Mesenchymal stem cell (in vitro differentiated cells and primary cell): ENCODE measurements at regions not wholly inside any gene's neighbourhood (a gene's known extent, or its start where the extent isn't known, plus 50 kb on each side); places are given as distances from the start of the nearest gene placed in this dataset.

Experiments used
- DNase-seq: peaks from one replicate; pipeline ENCODE4 v3.0.0-alpha.2; 2013
- H2AFZ ChIP-seq: one replicate; pipeline ENCODE4 v1.6.1; 2013; ENCODE audit warnings: low read depth, mild to moderate bottlenecking, control low read depth, inconsistent platforms, low read length, moderate library complexity
- H2AK5ac ChIP-seq: 2 replicates; pipeline ENCODE4 v1.6.1; 2013; ENCODE audit warnings: low read length, moderate library complexity, mild to moderate bottlenecking, inconsistent platforms; ENCODE audit not compliant: severe bottlenecking
- H2BK120ac ChIP-seq: one replicate; pipeline ENCODE4 v1.6.1; 2013; ENCODE audit warnings: low read depth, mild to moderate bottlenecking, inconsistent platforms, low read length, moderate library complexity
- H2BK12ac ChIP-seq, 2 experiments: one replicate each; pipeline ENCODE4 v1.6.1; 2013; ENCODE audit warnings: inconsistent platforms in 2 of 2, low read length in 2 of 2, mild to moderate bottlenecking in 2 of 2, moderate library complexity in 2 of 2, control low read depth in 1 of 2
- H2BK15ac ChIP-seq: one replicate; pipeline ENCODE4 v1.6.1; 2013; ENCODE audit warnings: mild to moderate bottlenecking, low read depth, inconsistent platforms; ENCODE audit not compliant: poor library complexity, severe bottlenecking
- H2BK5ac ChIP-seq: 2 replicates; pipeline ENCODE4 v1.6.1; 2013; ENCODE audit warnings: low read depth, mild to moderate bottlenecking, low read length, control low read depth, inconsistent platforms; ENCODE audit not compliant: poor library complexity, severe bottlenecking
- H3K14ac ChIP-seq, 2 experiments: one replicate each; pipeline ENCODE4 v1.6.1; 2013; ENCODE audit warnings: inconsistent platforms in 2 of 2, low read length in 2 of 2, control low read depth in 1 of 2, mild to moderate bottlenecking in 1 of 2, moderate library complexity in 1 of 2
- H3K18ac ChIP-seq, 2 experiments: one replicate each; pipeline ENCODE4 v1.6.1; 2013; ENCODE audit warnings: inconsistent platforms in 2 of 2, low read length in 2 of 2, control low read depth in 1 of 2, low read depth in 1 of 2, mild to moderate bottlenecking in 1 of 2
- H3K23ac ChIP-seq, 2 experiments: one replicate each; pipeline ENCODE4 v1.6.1; 2013; ENCODE audit warnings: inconsistent platforms in 2 of 2, low read length in 2 of 2, mild to moderate bottlenecking in 2 of 2, moderate library complexity in 2 of 2, control low read depth in 1 of 2
- H3K27ac ChIP-seq: 2 replicates; pipeline ENCODE4 v1.5.1; 2013; ENCODE audit warnings: mild to moderate bottlenecking, moderate library complexity, low read length, control low read depth, inconsistent platforms; ENCODE audit not compliant: poor library complexity, severe bottlenecking
- H3K27me3 ChIP-seq, 2 experiments: 2 replicates each; pipeline versions ENCODE4 v1.6.1 to v1.7.0; 2013; ENCODE audit warnings: low read length in 2 of 2, mild to moderate bottlenecking in 2 of 2, moderate library complexity in 2 of 2, control low read depth in 1 of 2, inconsistent platforms in 1 of 2; ENCODE audit not compliant: control insufficient read depth in 1 of 2, insufficient read depth in 1 of 2
- H3K36me3 ChIP-seq, 2 experiments: 2 replicates each; pipeline versions ENCODE4 v1.6.1 to v1.7.0; 2013; ENCODE audit warnings: low read length in 2 of 2, control low read depth in 1 of 2, inconsistent platforms in 1 of 2, low read depth in 1 of 2, mild to moderate bottlenecking in 1 of 2; ENCODE audit not compliant: insufficient read depth in 2 of 2, control insufficient read depth in 1 of 2
- H3K4ac ChIP-seq, 2 experiments: one replicate each; pipeline ENCODE4 v1.6.1; 2013; ENCODE audit warnings: inconsistent platforms in 2 of 2, low read length in 2 of 2, mild to moderate bottlenecking in 2 of 2, moderate library complexity in 2 of 2, control low read depth in 1 of 2, low read depth in 1 of 2
- H3K4me1 ChIP-seq: 2 replicates; pipeline ENCODE4 v1.6.1; 2013; ENCODE audit warnings: low read depth, low read length, control low read depth; ENCODE audit not compliant: control insufficient read depth, insufficient read depth
- H3K4me2 ChIP-seq: 2 replicates; pipeline ENCODE4 v1.6.1; 2013; ENCODE audit warnings: low read length, mild to moderate bottlenecking, inconsistent platforms; ENCODE audit not compliant: poor library complexity, severe bottlenecking
- H3K4me3 ChIP-seq, 2 experiments: 2 replicates each; pipeline versions ENCODE4 v1.5.1 to v1.7.0; 2013; ENCODE audit warnings: low read length in 2 of 2, mild to moderate bottlenecking in 2 of 2, control low read depth in 1 of 2, low read depth in 1 of 2; ENCODE audit not compliant: insufficient read depth in 1 of 2
- H3K79me1 ChIP-seq: replicated peaks from 2 replicates; pipeline ENCODE4 v1.6.1; 2013; ENCODE audit warnings: mild to moderate bottlenecking, control low read depth, low read length, inconsistent platforms; ENCODE audit not compliant: poor library complexity, severe bottlenecking
- H3K9ac ChIP-seq: 2 replicates; pipeline ENCODE4 v1.7.0; 2013; ENCODE audit warnings: mild to moderate bottlenecking, low read length, moderate library complexity
- H3K9me3 ChIP-seq: 2 replicates; pipeline ENCODE4 v1.7.0; 2013; ENCODE audit warnings: mild to moderate bottlenecking, low read length; ENCODE audit not compliant: control insufficient read depth
- H4K8ac ChIP-seq: one replicate; pipeline ENCODE4 v1.6.1; 2013; ENCODE audit warnings: inconsistent platforms, mild to moderate bottlenecking, low read length, moderate library complexity
- H4K91ac ChIP-seq: one replicate; pipeline ENCODE4 v1.6.1; 2013; ENCODE audit warnings: mild to moderate bottlenecking, low read length, inconsistent platforms
- WGBS: methylation state at CpG from one replicate; pipeline ENCODE4 v1.1.7; 2013; ENCODE audit warnings: mixed read lengths; 5-methylcytosine and 5-hydroxymethylcytosine counted together

DNA sequence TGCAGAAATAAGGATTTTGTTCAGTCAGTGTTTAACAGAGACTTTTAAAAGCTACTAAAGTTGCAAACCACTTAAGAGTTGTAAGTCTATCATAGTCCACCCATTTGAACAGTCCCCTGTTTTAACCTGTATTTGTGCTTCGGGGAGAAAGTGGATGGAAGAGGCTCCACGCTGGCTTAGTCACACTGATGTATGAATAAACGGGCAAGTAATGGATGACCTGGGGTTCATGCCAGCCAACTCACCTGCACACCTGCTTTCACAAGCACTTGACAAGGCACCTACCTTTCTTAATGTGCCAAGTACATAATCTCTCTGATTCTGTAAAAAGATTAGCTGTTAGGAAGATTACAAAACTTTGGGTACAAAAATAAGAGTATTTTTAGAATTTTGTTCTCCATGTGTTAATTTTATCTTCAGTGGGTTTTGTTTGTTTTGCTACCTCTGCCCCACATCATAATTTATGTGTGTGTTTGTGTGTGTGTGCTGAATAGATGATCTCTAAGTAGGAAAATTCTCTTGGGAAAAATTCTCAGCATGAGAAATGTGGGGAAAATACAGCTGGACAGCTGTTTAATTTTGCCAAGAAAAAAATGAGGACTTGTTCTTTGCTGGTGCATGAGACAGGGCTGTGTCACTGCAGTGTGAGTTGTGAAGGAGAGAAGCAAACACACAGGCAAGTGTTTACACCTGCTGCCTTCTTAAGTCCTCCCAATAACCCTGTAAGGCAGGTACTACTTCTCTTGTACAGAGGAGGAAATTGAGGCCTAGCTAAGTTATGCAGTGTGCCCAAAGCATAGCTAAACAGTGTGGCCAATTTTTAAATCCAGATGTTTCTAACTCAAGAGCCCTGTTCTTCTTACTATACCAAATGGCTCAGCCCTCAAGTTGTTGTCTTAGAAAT, 181.2 kb upstream of the IL12A start:
- H3K14ac ChIP-seq = no peak overlapping the region
- no peak for DNase-seq
- H3K4me3 ChIP-seq = no peak overlapping the region
- H4K8ac ChIP-seq = no peak overlapping the region
- H3K4ac ChIP-seq = peak overlapping the region in 1 of 2 experiments; percentile 45
- H3K4me2 ChIP-seq = no peak overlapping the region
- no peak overlapping the region for H2BK120ac ChIP-seq
- H2AK5ac ChIP-seq = no peak overlapping the region
- peak overlapping the region; percentile 0 for H3K9ac ChIP-seq
- H3K4me1 ChIP-seq = peaks cover 2% of the 10 kb centered on the region
- H3K79me1 ChIP-seq = peaks cover 8% of the 10 kb centered on the region
- no peak overlapping the region for H2BK5ac ChIP-seq
- no peaks in the 10 kb centered on the region for H3K27me3 ChIP-seq
- no peak overlapping the region for H2BK12ac ChIP-seq
- no peak overlapping the region for H3K27ac ChIP-seq
- no peak overlapping the region for H2AFZ ChIP-seq
- no peak overlapping the region for H3K18ac ChIP-seq
- no peak overlapping the region for H4K91ac ChIP-seq
- 100% methylated on average over 1 of the region's 3 CpGs for WGBS
- H2BK15ac ChIP-seq = no peak overlapping the region
- H3K23ac ChIP-seq = no peak overlapping the region
- no peaks in the 10 kb centered on the region for H3K9me3 ChIP-seq
- H3K36me3 ChIP-seq = no peaks in the 10 kb centered on the region

DNA sequence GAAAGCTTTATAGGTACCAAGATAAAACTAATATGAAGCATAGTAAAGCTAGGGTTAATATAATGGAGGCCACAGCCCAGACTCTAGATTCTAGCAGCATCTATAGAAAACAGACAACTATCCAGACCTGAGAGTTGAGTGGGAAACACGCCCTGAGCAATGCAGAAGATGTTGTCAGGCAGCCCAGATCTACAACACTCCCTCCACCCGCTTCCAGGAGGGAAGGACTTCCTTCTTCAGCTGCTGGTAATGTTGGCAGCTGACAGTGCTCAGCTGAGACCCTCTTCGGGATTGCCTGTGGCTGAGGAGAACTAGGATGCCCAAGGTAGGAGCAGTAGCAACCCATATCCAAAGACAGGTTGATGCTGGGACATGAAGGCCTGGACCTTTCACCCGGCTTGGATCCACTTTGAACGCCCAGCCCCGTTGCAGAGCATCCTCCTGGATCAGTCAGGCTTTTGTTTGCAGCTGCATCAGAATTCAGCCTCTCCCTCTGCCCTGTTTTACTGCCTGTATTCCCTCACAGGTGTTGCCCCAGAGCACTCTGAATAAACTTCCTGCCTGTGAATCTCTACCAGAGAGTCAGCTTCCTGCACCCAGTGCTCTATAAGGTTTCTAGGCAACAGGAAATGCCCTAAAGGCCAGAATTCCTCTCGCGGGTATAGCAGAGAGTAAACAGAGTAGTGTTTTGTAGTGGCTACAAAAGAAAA, 174.7 kb upstream of the IL12A start:
- H2BK15ac ChIP-seq = no peak overlapping the region
- H4K91ac ChIP-seq = peak overlapping the region; percentile 4
- H2BK5ac ChIP-seq = no peak overlapping the region
- H2AK5ac ChIP-seq = peak overlapping the region; percentile 17
- no peaks in the 10 kb centered on the region for H3K27me3 ChIP-seq
- no peak overlapping the region for H3K4me2 ChIP-seq
- H3K36me3 ChIP-seq = peaks cover 5 to 8% of the 10 kb centered on the region in 2 experiments
- H3K4me3 ChIP-seq = no peak overlapping the region
- H2BK120ac ChIP-seq = no peak overlapping the region
- peak overlapping the region in 1 of 2 experiments; percentile 68 for H2BK12ac ChIP-seq
- H3K27ac ChIP-seq = no peak overlapping the region
- no peaks in the 10 kb centered on the region for H3K9me3 ChIP-seq
- peak overlapping the region in 1 of 2 experiments; percentile 74 for H3K18ac ChIP-seq
- WGBS = 55% methylated on average over 8 of the region's 8 CpGs
- no peak overlapping the region for H3K9ac ChIP-seq
- H3K14ac ChIP-seq = no peak overlapping the region
- peak overlapping the region; percentile 24 to 29 for H3K4ac ChIP-seq
- DNase-seq = peak; percentile 51
- H2AFZ ChIP-seq = no peak overlapping the region
- H4K8ac ChIP-seq = peak overlapping the region; percentile 82
- no peak overlapping the region for H3K23ac ChIP-seq
- H3K79me1 ChIP-seq = peaks cover 23% of the 10 kb centered on the region
- peaks cover 10% of the 10 kb centered on the region for H3K4me1 ChIP-seq

DNA sequence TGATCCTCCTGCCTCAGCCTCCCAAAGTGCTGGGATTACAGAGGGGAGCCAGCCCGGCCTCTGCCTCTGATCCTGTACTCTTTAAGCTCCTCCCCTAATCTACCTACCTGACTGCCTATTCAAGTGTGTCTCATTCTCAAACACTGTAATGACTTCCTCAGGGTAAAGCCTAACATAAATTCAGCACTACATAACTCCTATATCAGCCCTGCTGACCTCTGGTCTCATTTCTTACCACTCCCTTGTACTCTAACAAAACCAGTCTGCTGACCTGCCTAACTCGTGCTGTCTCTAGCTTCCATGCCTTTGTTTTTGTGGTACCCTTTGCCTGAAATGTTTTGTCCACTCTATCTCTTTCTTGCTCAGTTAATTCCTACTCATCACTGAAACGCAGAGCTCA, 172.1 kb upstream of the IL12A start:
- H2BK12ac ChIP-seq = no peak overlapping the region
- H3K27me3 ChIP-seq = no peaks in the 10 kb centered on the region
- peaks cover 31% of the 10 kb centered on the region for H3K79me1 ChIP-seq
- peaks cover 13% of the 10 kb centered on the region for H3K4me1 ChIP-seq
- H2AFZ ChIP-seq = no peak overlapping the region
- H2BK15ac ChIP-seq = no peak overlapping the region
- H3K27ac ChIP-seq = no peak overlapping the region
- H3K36me3 ChIP-seq = peaks cover 5 to 10% of the 10 kb centered on the region in 2 experiments
- no peak overlapping the region for H4K91ac ChIP-seq
- H3K23ac ChIP-seq = no peak overlapping the region
- DNase-seq = no peak
- H4K8ac ChIP-seq = no peak overlapping the region
- H2BK120ac ChIP-seq = no peak overlapping the region
- no peak overlapping the region for H3K4me3 ChIP-seq
- no peaks in the 10 kb centered on the region for H3K9me3 ChIP-seq
- H3K4me2 ChIP-seq = no peak overlapping the region
- H3K4ac ChIP-seq = no peak overlapping the region
- no peak overlapping the region for H3K18ac ChIP-seq
- no peak overlapping the region for H2BK5ac ChIP-seq
- 96% methylated on average over 2 of the region's 3 CpGs for WGBS
- H2AK5ac ChIP-seq = no peak overlapping the region
- H3K9ac ChIP-seq = no peak overlapping the region
- H3K14ac ChIP-seq = no peak overlapping the region

DNA sequence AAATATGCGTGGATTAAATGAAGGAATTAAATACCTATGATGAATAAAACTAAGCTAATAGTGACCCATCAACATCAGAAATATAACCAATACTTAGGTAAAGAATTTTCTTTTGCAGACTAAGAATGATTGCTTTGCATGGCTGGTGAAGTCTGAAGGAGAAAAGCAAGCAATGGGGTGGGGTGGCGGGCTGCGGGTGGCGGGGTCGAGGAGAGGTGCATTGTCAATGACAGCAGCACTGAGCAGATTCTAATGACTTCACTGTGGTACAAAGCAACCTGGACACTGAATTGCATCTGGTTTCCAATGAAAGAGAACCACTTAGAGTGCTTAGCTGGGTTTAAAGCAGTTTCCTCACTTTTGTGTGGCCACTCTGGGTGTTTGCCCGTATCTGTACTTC, 171.5 kb upstream of the IL12A start:
- Histone ChIP-seq H3K4me3 (no peak overlapping the region), H2BK12ac (no peak overlapping the region), H4K91ac (no peak overlapping the region), H3K18ac (no peak overlapping the region), H2BK120ac (no peak overlapping the region), H3K14ac (no peak overlapping the region), H3K4me1 (peaks cover 13% of the 10 kb centered on the region), H2AK5ac (no peak overlapping the region), H3K23ac (no peak overlapping the region), H4K8ac (no peak overlapping the region), H3K27me3 (no peaks in the 10 kb centered on the region), H2BK15ac (no peak overlapping the region), H3K9me3 (no peaks in the 10 kb centered on the region), H3K27ac (no peak overlapping the region), H3K4me2 (no peak overlapping the region), H2BK5ac (no peak overlapping the region), H3K9ac (no peak overlapping the region), H3K36me3 (peaks cover 5 to 10% of the 10 kb centered on the region in 2 experiments), H3K79me1 (peaks cover 32% of the 10 kb centered on the region), H3K4ac (no peak overlapping the region), H2AFZ (no peak overlapping the region)
- 97% methylated on average over 5 of the region's 6 CpGs for WGBS
- DNase-seq = no peak
